NCI-H446 (cell line): ENCODE measurements at regions not wholly inside any gene's neighbourhood (a gene's known extent, or its start where the extent isn't known, plus 50 kb on each side); places are given as distances from the start of the nearest gene placed in this dataset.
A peak's percentile ranks its signal among the peaks of the same experiment; 100 is the strongest.
"Not testable (repeated sequence)": the region's sequence is repeated elsewhere in the genome, so short reads cannot be mapped to it uniquely, and the experiment has no call there.

Source experiments
- DNase-seq, 2 experiments: peaks; one replicate each; lab custom pipeline; 2025; lab: John Stamatoyannopoulos, UW

DNA sequence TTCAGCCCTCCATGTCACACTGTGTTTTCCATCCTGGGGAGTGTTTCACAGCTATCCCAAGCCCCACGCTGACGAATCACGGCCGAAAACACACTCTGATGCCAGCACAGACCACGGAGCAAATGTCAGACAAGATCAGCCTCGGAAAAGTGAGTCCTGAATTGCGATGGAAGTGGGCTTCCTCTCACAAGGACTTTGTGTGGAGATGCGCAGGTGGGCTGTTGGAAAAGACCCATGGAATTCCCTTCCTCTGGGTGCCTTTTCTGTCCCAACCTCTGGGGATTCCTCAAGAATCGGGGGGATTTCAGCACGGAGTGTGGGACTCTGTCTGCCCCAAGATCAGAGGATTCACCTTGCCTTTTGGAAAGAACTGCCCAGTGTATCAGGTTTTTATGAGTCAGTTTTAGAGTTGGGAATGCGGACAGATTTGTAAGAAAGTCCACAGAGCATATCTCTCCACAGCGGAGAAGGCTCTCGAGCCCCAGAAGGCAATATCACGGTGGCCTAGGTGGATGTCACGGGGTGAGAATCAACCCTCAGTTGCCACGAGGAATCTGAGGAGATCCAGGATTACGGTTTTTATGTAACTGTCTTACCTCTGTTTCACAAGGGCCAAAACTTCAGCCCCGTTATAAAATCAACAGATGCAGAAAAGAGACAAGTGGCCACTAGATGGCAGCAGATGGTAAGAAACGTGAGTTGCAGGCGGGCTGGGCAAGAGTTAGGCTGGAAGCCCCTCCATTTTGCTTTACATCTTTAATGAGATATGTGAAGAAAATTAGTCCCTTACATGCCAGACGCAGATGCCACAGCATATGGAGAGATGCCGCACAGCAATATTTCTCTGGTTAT is 201.9 kb downstream of the DAD1 start:
- DNase-seq: peak; percentile 88 to 94

DNA sequence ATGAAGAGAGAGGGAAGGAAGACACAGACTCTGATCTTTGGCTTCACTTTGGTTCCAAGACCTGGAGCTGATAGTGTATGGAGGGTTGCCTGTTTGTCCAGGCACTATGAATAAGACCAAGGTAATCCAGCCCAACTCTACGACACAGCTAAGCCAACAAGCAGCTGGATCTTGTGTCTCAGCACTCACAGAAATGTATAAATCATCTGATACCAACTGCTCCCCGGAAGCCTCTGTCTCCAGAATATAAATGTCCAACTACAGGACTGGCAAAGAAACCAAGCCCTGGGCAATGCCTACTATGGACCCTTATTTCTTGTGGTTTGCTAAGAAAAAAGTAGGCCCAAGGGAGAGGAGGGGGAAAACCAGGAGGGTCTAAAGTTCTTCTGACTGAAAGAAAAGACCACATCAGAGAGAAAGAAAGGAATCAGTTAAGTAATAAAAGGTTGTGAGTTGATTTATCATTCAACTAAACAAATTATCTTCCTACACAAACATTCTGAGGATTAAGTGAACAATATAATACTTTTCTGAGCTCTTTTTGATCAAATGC is 204.0 kb downstream of the DAD1 start:
- no peak for DNase-seq

DNA sequence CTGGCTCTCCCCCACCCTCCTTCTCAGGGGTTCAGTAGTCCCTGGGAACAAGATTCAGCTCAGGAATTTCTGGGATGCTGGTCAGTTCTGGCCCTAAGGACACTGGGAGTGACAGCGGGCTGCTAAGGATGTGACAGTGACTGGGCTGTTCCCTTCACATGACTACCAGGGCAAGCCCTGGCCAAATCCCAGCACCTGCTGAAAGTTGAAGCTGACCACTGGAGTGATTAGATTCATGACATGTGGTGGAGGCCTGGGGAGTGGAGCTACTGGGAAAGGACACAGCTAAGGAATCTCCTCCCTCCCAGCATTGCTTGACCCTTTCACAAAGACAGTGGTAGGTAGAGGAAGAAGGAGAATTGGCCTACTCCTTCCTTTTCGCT is 204.9 kb downstream of the DAD1 start:
- DNase-seq: no peak

DNA sequence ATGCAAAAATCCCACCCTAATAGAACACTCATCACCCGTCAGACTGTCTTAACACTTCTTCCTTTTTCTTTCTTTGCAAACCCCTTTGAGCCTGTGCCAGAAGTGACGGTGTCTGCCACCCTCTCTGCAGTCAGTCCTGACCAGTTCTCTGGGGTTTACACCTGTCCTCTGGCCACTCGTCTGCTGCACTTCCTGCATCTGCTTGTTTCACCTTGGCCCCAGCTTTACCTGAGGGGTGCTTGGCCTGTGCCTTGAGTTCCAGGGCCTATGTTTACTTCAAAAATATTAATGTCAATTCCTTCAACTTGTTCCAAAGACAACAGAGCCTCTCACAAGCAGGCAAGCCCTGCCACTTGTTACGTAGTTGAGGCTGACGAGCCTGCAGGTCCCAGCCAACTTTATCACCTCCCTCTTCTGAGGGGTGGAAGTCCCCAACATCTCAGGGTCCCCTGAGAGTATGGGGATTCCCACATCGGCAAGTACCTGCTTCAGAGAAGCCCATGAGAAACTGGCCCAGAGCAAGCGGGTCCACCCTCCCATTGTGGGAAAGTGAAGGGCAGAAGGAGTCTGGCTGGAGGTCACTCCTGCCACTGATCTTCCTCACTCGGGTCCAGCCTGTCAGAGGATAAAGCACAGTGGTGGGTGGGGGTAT is 205.4 kb downstream of the DAD1 start:
- no peak for DNase-seq

DNA sequence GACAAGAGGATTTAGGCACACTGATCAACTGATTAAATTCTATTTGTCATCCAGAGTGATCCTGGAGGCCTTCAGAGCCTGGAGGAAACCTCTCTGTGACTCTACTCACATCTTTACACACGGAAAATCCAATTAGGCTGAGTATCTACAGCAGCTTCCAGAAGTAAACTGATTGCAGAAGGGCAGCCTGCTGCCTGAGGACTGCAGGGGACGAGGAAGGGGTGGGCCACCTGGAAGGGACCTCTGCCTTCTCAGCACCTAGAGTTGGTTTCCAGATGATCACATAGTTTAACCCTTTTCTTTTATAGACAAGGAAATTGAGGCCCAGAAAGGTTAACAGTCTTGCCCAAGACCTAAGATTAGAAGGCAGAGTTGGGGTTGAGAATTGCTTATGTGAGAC is 206.1 kb downstream of the DAD1 start:
- no peak for DNase-seq

DNA sequence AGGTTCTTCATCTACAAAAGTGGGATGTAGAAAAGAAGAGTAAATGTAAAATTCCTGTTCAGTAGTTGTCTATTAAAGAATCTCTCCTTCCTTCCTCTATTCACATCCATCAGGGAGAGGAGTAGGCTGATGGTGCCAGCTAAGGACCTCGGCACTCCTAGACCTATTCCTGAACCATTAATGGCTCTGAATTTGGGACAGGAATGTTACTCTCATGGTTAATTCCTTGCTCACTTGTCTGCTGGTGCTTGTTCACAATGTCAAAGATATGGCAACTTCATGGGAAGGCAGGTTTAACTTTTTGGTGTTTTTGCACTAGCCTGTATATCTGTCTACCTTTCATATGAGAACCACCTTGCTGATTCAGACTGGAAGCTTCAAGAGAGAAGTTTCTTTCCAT is 206.6 kb downstream of the DAD1 start:
- no peak for DNase-seq

DNA sequence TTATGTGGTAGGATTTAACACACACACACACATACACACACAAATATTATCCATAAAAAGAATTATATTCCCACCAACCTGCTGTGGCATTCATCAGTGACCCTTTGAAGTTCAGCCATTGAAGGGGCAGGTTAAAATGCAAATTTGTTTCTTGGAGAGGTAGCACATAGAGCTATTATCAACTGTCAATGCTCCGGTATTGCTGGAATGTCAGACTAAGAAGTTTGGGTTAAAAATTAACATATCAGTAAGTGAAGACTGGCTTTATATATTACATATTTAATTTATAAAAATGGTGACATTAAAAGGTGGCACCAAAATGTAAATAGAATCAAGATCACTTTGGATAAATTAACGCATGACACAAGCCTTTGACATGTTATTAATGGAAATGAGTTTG is 207.3 kb downstream of the DAD1 start:
- no peak for DNase-seq

DNA sequence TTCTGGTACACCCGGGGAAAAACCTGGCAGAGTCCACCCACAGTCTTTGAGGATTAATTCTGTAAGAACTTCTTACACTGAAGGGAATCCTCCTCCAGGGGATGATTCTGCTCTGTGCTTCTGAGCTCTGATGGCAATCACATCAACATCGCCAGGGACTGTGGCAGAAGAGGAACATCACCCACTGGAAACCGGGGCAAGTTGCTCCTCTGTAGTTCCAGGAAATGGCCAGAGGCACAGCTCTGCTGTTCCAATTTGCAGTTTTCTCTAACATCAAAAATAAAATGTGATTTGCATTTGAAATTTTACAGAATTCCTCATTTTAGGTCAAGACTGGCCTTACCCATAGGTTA is 207.6 kb downstream of the DAD1 start:
- DNase-seq: no peak

DNA sequence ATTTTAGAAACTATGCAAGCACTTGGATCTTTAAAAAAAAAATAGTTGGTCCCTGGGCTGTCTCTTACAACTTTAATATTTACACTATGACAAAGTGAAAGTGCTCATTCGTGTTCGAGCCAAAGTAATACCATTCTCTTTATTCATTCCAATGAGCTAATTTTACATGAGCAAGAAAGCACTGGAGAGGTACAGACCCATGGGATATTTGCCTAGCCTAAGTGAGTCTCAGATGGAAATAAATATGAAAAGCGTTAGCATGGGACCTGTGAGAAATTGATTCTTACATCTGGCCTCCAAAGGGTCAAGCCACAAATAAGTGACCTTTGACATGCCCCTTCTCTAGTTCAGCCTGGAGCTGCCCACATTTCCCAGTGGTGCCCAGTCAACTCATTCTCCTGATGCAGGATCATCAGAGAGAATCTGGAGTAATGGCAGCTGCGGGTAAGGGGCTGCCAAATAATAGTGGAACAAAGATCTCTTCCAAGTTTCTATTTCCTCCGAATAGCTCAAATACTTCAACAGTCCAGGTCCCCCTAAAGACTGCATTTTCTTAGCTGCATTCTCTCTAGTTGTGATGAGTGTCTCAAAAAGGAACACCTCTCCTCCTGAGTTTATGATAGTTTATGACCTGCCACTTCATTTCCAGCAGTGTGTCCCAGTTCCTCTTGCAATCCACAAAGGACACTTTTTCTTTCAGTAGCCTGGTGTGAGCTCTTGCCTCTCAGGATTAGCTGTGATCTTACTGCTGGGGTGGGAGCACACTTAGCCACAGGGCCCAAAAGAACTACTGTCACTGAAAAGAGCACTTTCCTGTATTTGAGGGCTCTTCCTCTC is 208.2 kb downstream of the DAD1 start:
- DNase-seq: no peak

DNA sequence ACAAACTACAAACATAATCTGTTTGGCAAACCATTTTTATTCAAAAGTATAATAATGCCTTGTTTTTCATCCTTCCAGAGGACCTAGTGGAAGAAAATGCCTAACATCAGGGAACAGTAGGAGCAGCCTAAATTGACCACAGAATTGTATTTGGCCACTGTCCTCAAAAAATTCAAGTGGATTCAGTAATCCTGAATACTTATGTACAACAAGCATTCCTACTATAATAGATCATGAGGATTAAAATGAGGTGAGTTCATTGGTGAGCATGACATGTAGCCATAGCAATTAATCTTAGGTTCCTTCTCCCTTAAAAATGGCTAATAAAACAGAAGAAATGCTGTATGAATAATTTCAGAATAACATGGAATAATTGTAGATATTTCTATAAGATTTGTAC is 209.3 kb downstream of the DAD1 start:
- no peak for DNase-seq

DNA sequence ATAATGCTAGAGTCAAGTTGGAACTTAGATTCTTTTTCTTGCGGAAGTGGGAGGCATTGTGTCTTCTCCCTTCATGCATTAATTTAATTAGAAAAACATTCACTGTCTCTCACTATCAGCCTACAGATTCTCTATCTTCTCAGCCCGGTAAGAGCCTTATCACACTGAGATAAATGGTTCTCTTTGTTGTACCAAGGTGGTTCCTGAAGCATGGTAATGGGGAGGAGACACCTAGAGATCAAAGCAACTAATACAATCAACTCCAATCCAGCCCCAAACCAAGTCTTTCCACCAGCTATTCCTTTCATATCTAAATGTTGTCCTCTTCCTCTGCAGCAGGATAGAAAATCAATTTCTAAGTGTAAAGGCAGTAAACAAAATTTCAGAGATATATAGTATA is 210.8 kb downstream of the DAD1 start:
- DNase-seq: no peak

DNA sequence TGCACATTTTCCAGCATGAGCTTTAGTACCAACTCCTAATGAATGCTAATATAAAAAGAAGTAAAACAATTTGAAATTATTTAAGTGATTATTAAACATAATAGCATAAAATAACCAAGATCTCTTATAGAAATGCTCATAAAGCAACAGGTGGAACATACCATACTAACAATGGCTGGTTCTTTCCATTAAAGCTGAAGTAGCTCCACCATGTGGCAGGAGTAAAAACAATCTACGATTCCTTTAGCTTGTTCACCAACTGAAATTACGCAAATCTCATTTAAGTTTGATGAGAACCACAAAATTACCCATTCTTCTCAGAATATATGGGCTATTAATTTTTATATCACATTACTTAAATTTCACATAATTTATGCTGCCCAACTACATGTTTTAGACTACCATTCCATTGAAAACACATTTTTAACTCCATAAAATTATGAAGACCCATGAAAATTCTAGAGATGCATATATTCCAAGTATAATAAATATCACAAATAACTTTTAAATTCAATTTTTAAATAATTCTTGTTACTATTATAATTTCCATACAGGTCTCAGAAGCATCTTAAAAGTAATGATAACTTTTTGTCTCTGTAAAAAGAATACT is 213.6 kb downstream of the DAD1 start:
- DNase-seq: peak; percentile 45 to 79

DNA sequence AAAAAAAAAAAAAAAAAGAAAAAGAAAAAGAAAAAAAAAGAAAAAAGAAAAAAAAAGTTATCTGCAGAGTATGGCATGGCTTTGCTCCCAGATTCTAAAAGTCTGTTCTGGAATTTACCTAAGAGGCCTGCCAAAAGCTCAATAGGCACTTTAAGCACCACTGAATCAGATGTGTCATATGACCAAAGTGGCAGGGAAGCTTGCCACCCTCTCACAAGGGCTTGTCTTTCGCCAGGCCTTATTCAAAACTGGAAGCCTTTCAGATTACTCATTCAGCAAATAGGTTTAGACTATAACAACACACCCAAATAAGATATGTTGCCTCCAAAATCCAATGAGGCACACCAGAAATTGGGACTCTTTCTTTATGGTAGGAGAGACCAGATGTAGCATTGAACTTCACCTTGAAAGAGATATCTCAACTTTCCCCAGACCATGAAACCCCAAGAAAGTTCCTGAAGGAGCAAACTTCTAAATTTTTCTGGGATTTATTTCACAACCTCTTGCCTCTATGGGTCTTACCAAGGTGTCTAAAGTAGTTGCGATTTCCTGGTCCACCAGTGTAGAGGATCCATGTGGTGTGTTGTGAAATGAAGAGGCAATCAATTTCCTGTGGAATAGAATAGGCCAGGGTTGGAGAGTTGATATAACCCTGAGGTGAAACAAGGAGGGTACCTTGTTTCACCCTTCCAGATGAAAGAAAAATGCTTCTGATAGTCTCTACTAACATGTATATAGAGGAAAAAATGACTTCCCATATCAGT is 218.8 kb downstream of the DAD1 start:
- DNase-seq: peak in 1 of 2 experiments; percentile 71

DNA sequence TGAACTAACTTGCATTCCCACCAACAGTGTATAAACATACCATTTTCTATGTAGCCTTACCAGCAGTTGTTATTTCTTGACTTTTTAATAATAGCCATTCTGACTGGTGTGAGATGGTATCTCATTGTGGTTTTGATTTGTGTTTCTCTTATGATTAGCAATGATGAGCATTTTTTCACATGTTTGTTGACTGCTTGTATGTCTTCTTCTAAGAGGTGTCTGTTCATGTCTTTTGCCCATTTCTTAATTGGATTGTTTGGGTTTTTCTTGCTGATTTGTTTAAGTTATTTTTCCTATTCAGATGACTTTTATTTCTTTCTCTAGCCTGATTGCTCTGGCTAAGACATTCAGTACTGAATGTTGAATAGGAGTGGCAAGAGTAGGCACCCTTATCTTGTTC is 230.3 kb downstream of the DAD1 start:
- DNase-seq: no peak

DNA sequence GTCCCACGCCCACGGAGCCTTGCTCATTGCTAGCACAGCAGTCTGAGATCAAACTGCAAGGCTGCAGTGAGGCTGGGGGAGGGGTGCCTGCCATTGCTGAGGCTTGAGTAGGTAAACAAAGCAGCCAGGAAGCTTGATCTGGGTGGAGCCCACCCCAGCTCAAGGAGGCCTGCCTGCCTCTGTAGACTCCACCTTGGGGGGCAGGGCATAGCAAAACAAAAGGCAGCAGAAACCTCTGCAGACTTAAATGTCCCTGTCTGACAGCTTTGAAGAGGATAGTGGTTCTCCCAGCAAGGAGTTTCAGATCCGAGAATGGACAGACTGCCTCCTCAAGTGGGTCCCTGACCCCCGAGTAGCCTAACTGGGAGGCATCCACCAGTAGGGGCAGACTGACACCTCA is 239.7 kb downstream of the DAD1 start:
- not testable (repeated sequence) for DNase-seq

DNA sequence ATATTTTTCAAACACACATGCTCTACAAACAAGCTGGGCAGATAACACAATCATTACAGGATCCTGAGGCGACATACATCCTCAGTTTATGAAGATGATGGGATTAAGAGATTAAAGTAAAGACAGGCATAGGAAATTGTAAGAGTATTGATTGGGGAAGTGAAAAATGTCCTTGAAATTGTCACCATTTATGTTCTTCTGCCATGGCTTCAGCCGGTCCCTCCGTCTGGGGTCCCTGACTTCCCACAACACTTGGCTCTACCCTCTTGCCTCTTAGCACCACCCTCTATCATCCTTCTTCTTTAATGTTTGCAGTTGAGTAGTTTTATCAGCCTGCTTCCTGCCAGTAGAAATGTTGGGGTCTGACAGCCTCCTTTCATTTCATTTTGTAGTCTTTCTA is 244.4 kb downstream of the DAD1 start:
- no peak for DNase-seq

DNA sequence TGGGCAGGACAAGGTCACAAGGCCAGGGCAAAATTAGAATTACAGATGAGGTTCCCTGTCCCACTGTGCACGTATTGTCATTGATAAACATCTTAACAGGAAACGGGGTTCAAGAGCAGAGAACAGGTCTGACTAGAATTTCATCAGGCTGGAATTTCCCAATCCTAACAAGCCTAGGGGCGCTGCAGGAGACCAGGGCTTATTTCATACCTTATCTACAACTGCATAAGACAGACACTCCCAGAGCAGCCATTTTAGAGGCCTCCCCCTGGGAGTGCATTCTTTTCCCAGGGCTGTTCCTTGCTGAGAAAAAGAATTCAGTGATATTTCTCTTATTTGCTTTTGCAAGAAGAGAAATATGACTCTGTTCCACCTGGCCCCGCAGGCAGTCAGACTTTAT is 244.8 kb downstream of the DAD1 start:
- DNase-seq: not testable (repeated sequence)

DNA sequence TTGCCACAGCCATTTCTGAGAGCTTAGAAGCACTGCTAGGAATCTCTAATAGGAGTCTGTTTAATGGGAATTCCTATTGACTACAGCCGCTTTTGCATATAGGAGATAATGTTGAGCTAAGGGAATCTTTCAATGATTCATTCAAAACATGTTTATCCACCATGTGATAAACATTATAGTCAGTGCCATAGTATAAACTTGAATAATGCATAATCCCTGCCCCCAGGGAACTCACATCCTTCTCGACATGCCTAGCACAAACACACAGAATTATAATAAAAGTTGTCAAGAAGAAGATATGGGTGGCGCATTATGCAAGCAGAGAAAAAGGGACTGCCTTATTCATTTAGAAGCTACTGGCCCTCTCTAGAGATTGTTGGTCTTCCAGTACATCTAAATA is 248.0 kb downstream of the DAD1 start:
- no peak for DNase-seq

DNA sequence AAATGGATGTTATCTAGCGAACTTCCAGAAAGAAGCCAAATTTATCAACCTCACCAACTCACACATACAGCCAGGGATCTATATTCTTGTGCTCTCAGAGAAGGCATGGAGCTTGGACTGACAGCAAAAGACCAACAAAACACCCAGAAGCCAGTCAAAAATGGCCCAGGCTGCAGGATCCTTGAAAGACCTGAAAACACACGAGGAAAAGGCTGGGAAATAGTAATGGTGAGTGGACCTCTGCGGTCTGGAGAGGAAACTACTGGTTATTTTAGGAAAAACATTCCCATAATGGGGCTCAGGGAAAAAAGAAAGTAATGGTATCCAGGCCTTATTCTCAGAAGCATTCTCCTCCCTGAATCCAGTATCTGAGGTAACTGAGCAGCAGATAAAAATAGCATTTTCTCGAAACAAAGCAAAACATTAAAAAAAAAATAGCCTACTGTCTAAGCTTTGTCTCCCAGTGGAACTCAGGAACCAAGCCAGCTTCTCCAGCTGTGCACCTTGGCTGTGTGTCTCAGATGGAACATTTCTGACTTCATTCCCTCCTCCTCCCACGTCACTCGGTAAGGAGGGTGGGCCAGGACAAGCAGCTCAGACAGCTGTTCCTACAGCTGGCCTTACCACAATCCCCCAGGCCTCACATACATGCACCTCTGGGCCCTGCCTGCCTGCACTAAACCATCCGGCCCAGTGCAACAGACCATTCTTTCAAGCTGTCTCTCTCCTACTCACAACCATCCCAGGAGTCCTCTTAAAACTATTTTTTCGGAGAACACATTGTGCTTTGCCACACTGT is 249.9 kb downstream of the DAD1 start:
- peak in 1 of 2 experiments; percentile 6 for DNase-seq

DNA sequence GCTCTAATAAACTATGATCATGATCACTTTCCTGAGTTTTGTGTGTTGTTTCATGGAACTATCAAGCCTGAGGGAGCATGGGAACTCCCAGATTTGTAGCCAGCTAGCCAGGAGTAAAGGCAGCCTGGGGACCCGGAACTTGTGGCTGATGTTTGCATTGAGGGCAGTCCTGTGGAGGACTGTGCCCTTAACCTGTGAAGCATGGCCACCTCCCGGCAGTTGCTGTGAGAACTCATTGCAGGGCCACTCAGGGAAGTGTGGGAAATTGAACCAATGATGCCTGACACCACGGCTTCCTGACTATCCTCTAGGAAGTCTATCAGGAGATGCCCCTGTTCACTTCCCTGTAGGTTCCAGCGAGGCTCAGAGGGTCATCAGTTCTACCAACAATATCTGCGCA is 250.6 kb downstream of the DAD1 start:
- DNase-seq: no peak

DNA sequence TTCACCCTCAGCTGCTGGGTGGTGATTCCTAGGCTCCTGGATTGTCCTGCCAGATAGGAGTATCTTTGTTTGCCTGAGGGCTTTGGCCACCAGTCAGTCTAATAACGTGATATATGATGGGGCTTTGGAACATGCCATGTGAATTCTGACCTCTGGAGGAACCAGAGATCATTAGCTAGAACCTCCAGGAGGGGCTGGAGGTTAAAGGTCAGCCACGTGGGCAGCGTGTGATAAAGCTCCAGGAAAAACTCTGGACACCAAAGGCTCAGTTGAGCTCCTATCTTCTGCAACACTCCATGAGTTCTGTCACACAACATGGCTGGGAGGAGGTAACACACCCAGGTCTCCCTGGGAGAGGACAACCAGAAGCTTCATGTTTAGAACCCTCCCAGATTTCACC is 251.1 kb downstream of the DAD1 start:
- DNase-seq: no peak
